Testis (tissue), 2 donors: ENCODE measurements at regions not wholly inside any gene's neighbourhood (a gene's known extent, or its start where the extent isn't known, plus 50 kb on each side); places are given as distances from the start of the nearest gene placed in this dataset.

Source experiments
- CTCF ChIP-seq, 3 experiments: fragments of 450-650 bp in 2 of 3; fragments of 200-600 bp in 1 of 3; sonication (generic) in 1 of 3; IDR thresholded peaks; one replicate each; pipeline ENCODE4 v1.5.1; 2016 to 2019; ENCODE audit warnings: antibody characterized with exemption in 3 of 3, mild to moderate bottlenecking in 2 of 3, moderate library complexity in 1 of 3
- POLR2A ChIP-seq: fragments of 450-650 bp; IDR thresholded peaks from one replicate; pipeline ENCODE4 v1.6.1; 2017; ENCODE audit warnings: antibody characterized with exemption, mild to moderate bottlenecking, moderate library complexity

- no peak for TF ChIP-seq CTCF (IDR thresholded peaks at IDR 0.05)
- TF ChIP-seq POLR2A: no peak
Measured at GRCh38 chr10:130757821-130758489, 553.6 kb downstream of the TCERG1L start.
